COLO668 (cell line): ENCODE measurements at regions not wholly inside any gene's neighbourhood (a gene's known extent, or its start where the extent isn't known, plus 50 kb on each side); places are given as distances from the start of the nearest gene placed in this dataset.
A peak's percentile ranks its signal among the peaks of the same experiment; 100 is the strongest.

Experiments used
- DNase-seq: peaks from one replicate; lab custom pipeline; 2025; ENCODE audit not compliant: unreplicated experiment; lab: John Stamatoyannopoulos, UW

DNA sequence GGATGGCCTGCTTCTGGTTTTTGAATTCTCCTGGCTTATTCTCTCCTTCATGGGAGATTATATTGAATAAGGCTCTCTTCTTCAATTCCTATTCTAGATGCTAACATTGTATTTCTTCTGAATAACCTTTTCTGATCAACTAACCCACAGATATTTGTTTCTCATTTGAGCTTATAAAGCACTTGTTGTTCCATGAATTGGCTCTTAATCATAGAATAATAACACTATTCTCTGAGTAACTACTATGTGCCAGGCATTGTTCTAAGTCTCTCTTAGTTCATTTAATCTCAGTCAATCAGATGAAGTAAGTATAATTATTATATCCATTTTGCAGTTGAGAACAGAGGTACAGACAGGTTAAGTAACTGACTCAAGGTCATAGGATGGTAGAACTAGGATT, 136.3 kb upstream of the MLIP start:
- DNase-seq, result no peak

- DNase-seq, result no peak
These were observed 135.2 kb upstream of the MLIP start for GRCh38 chr6:53975941-53976615.

- no peak for DNase-seq
These were observed 133.7 kb upstream of the MLIP start for GRCh38 chr6:53977551-53977950.

GRCh38 chr6:53979468-53980067, 131.7 kb upstream of the MLIP start:
- peak; percentile 7 for DNase-seq

DNA sequence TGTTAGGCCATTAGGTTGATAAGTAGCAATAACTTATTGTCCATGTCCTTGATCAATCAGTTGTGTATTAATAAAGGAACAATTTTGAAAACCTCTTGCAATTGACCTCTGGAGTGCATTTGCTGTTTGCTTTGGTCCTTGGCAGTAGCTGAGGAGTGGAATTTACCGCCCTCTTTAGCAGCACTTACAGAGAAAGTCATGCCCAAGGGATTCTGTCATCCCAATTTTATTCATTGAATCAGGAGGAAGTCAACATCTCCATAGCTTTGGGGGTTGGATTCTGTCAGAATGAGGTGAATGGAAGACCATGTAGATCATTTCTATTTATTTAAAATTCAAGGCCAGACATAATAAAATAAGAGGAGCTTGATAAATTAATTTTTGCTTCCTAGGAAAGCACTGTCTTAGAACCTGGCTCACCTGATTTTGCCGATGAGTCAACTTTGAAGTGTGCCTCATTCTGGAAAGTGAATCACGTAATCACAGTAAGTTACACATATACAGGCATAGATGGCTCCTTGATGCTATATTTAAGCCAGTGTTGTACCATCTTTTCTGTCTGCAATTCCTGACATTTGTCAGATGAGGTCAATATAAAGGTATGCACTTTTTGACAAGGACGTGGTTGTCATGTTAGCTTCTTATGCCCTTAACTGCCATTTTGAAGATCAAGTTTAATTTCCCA, 128.7 kb upstream of the MLIP start:
- DNase-seq, result no peak

GRCh38 chr6:53983301-53983700, 127.9 kb upstream of the MLIP start:
- no peak for DNase-seq

- no peak for DNase-seq
These were observed 127.1 kb upstream of the MLIP start for GRCh38 chr6:53984163-53984562.

GRCh38 chr6:53984581-53984980, 126.7 kb upstream of the MLIP start:
- no peak for DNase-seq

GRCh38 chr6:53985366-53985765, 125.9 kb upstream of the MLIP start:
- DNase-seq, result no peak

GRCh38 chr6:53986165-53986720, 125.0 kb upstream of the MLIP start:
- peak; percentile 12 for DNase-seq

- DNase-seq, result no peak
These were observed 124.3 kb upstream of the MLIP start for GRCh38 chr6:53986721-53987521.

DNA sequence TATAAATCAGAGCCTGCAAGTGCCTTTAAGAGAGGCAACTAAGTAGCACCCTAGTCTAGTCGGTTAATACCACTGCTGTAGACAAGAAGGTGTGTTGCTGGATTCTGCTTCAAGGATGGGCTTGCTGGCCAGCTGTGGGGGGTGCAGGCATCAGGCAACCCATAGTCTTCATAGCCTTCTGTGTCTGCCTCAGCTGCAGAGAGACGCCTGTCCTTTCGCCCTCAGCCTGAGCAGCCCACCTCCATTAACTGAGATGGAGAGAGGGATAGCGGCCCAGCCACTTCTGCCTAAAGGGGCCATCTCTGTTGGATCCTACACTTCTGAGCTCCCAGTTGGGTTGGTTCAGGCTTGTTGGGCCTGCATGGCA, 123.7 kb upstream of the MLIP start:
- DNase-seq, result no peak

- no peak for DNase-seq
These were observed 121.7 kb upstream of the MLIP start for GRCh38 chr6:53989504-53989903.

- no peak for DNase-seq
These were observed 118.7 kb upstream of the MLIP start for GRCh38 chr6:53992522-53992921.

DNA sequence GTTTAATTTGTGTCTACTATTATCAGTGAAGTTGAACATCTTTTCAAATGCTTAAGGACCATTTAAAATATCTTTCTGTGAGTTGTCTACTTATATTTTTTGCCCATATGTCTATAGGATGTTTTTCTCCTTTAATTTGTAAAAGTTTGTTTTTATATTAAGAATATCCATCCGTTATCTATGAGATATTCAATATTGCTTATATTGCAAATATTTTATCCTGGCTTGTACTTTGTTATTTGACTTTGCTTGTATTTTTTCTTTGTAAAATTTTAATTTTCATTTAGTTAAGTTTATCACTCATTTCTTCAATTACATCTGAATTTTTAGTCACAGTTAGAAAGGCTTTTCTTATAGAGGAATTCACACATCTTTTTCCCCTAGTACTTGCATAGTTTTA, 117.0 kb upstream of the MLIP start:
- no peak for DNase-seq

GRCh38 chr6:53995935-53996334, 115.3 kb upstream of the MLIP start:
- no peak for DNase-seq

DNA sequence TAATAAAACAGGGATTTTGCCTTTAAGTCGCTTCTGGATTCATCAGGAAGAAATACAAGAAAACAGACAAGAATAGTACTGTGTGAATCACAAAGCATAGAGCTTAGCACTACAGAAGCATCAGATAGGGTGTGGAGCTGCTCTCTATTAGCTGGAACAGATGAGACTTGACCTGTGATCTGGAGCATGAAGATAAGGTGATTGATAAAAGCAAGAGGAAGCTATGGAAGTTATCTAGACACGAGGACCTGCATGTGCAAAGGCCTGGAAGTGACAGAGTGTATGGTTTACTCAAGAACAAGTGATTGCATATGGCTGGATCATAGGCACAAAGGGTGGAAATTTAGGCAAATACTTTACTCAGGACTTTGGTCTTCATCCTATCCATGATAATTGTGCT, 112.9 kb upstream of the MLIP start:
- no peak for DNase-seq

DNA sequence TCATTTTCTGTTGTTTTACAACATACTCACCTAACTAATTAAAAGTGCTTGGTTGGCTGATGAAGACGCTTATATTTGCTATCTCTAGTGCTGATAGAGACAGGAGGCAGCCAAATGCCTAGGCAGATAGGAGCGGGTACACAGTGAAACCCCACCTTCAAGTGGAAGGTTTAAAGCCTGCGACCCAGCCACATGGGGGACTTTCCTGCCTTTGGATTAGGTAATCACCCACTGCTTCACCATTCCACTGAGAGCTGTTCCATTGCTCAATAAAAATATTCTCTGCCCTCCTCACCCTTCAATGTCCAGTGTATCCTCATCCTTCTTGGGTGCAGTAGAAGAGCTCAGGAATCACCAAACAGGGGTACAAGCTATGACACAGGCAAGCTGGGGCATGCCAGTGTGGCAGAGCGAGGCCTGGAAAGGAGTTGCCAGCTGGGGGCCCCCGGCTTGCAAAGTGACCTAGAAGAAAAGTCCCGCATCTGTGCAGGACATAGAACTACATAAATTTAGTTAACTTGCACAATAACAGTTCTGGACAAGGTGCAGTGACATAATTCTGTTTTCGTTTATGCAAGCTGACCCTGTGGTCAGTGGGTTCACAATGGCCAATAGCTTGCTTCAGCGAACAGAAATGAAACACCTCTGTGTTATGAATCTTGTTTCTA, 112.0 kb upstream of the MLIP start:
- no peak for DNase-seq

- DNase-seq, result no peak
These were observed 109.1 kb upstream of the MLIP start for GRCh38 chr6:54002116-54002515.

- DNase-seq, result no peak
These were observed 107.9 kb upstream of the MLIP start for GRCh38 chr6:54003316-54003715.

DNA sequence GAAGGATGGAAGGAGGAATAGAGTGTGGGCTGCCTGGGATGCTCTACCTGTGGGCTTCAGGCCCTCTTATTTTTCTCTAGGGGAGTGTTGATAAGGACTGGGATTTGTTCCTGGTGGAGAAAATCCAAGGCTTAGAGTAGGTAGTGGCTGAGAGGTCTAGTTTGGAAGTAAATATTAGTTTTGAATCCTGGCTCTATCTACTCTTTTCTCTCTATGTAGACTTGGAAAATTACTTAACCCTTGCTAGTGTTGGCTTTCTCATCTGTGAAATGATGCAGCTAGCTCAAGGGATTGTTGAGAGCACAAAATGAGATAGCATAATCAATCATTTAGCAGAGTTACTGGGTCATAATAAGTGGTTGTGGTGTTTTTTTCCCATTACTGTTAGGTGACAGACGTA, 102.7 kb upstream of the MLIP start:
- DNase-seq, result no peak
